BE2C (cell line): ENCODE measurements at regions not wholly inside any gene's neighbourhood (a gene's known extent, or its start where the extent isn't known, plus 50 kb on each side); places are given as distances from the start of the nearest gene placed in this dataset.

Experiments
- DNase-seq: peaks from one replicate; pipeline ENCODE4 v3.0.0-alpha.2; 2020
- H3K27me3 ChIP-seq: fragments of 250-450 bp; sonication (Bioruptor Pico); 2 replicates; pipeline ENCODE4 v1.5.1; 2020; ENCODE audit warnings: mild to moderate bottlenecking
- H3K36me3 ChIP-seq: fragments of 250-450 bp; sonication (Bioruptor Pico); 2 replicates; pipeline ENCODE4 v1.5.1; 2020; ENCODE audit warnings: mild to moderate bottlenecking
- H3K4me1 ChIP-seq: fragments of 250-450 bp; sonication (Bioruptor Pico); 2 replicates; pipeline ENCODE4 v1.5.1; 2020
- H3K4me3 ChIP-seq: 2 replicates; pipeline ENCODE4 v1.5.1; 2011; ENCODE audit warnings: low read depth, low read length
- H3K9me3 ChIP-seq: fragments of 250-450 bp; sonication (Bioruptor Pico); 2 replicates; pipeline ENCODE4 v1.5.1; 2020
- CTCF ChIP-seq: IDR thresholded peaks from 2 replicates; pipeline ENCODE4 v1.5.1; 2012; ENCODE audit warnings: mild to moderate bottlenecking, low read depth, low read length

GRCh38 chr1:87242445-87243185 lies 86.1 kb upstream of the LMO4 start:
- Histone ChIP-seq H3K4me3 (no peak overlapping the region), H3K9me3 (no peaks in the 10 kb centered on the region), H3K4me1 (no peaks in the 10 kb centered on the region), H3K36me3 (no peaks in the 10 kb centered on the region), H3K27me3 (no peaks in the 10 kb centered on the region)
- TF ChIP-seq CTCF = no peak
- no peak for DNase-seq

GRCh38 chr1:87243573-87243972 lies 85.1 kb upstream of the LMO4 start:
- TF ChIP-seq CTCF = no peak
- Histone ChIP-seq H3K4me1 (no peaks in the 10 kb centered on the region), H3K27me3 (no peaks in the 10 kb centered on the region), H3K9me3 (no peaks in the 10 kb centered on the region), H3K36me3 (no peaks in the 10 kb centered on the region), H3K4me3 (no peak overlapping the region)
- no peak for DNase-seq

- TF ChIP-seq CTCF = no peak
These were observed 82.2 kb upstream of the LMO4 start for GRCh38 chr1:87246436-87246835.

GRCh38 chr1:87249803-87250202 lies 78.9 kb upstream of the LMO4 start:
- H3K36me3 ChIP-seq = no peaks in the 10 kb centered on the region
- no peaks in the 10 kb centered on the region for H3K4me1 ChIP-seq
- no peak for DNase-seq
- no peak for TF ChIP-seq CTCF
- no peaks in the 10 kb centered on the region for H3K9me3 ChIP-seq
- no peaks in the 10 kb centered on the region for H3K27me3 ChIP-seq
- H3K4me3 ChIP-seq = no peak overlapping the region

More at GRCh38 chr1:87246436-87246835, 82.2 kb upstream of the LMO4 start:
- no peaks in the 10 kb centered on the region for H3K4me1 ChIP-seq
- H3K36me3 ChIP-seq = no peaks in the 10 kb centered on the region
- H3K9me3 ChIP-seq = no peaks in the 10 kb centered on the region
- H3K4me3 ChIP-seq = no peak overlapping the region
- DNase-seq = no peak
- no peaks in the 10 kb centered on the region for H3K27me3 ChIP-seq

GRCh38 chr1:87250336-87250735 lies 78.3 kb upstream of the LMO4 start:
- no peaks in the 10 kb centered on the region for H3K9me3 ChIP-seq
- H3K4me1 ChIP-seq = no peaks in the 10 kb centered on the region
- H3K4me3 ChIP-seq = no peak overlapping the region
- H3K27me3 ChIP-seq = no peaks in the 10 kb centered on the region
- DNase-seq = no peak
- TF ChIP-seq CTCF = no peak
- H3K36me3 ChIP-seq = no peaks in the 10 kb centered on the region

- Histone ChIP-seq H3K4me1 (no peaks in the 10 kb centered on the region), H3K9me3 (no peaks in the 10 kb centered on the region), H3K36me3 (no peaks in the 10 kb centered on the region), H3K4me3 (no peak overlapping the region), H3K27me3 (no peaks in the 10 kb centered on the region)
- no peak for DNase-seq
- no peak for TF ChIP-seq CTCF
These were observed 76.3 kb upstream of the LMO4 start for GRCh38 chr1:87252406-87252805.
